HCT116 (cell line): ENCODE measurements at regions not wholly inside any gene's neighbourhood (a gene's known extent, or its start where the extent isn't known, plus 50 kb on each side); places are given as distances from the start of the nearest gene placed in this dataset.

Experiments used
- ATAC-seq: fragments of 200-7000 bp; cut with Tn5 transposase; 2 replicates; pipeline ENCODE4 v1.9.1; 2020; ENCODE audit warnings: mild to moderate bottlenecking, moderate library complexity
- BruUV-seq: library from RNA; stranded (reverse); fragments of 400-500 nt; replicated peaks from 2 replicates; lab custom pipeline; 2021; lab: Mats Ljungman, UMichigan
- CTCF ChIA-PET: fragments of 300-600 bp; sonication (Branson Sonifier 250); formaldehyde crosslinking; loops from one replicate; lab custom pipeline; 2021; ENCODE audit warnings: antibody characterized with exemption; lab: Charles Lee
- POLR2A ChIA-PET: fragments of 300-600, 350-600 bp; sonication (Branson Sonifier 250); formaldehyde crosslinking; loops from one replicate; lab custom pipeline; 2021; ENCODE audit warnings: antibody characterized with exemption; lab: Charles Lee
- RAD21 ChIA-PET, 2 experiments: fragments of 300-600 bp; sonication (Branson Sonifier 250); formaldehyde crosslinking; loops; one replicate each; lab custom pipeline; 2023; ENCODE audit warnings: low total read pairs in 2 of 2; ENCODE audit not compliant: uncharacterized antibody in 2 of 2, unreplicated experiment in 2 of 2, low non-redundant PET in 1 of 2; lab: Charles Lee
- DNase-seq: peaks from one replicate; pipeline ENCODE4 v3.0.0-alpha.2; 2010; ENCODE audit warnings: low read depth, low spot score
- H2AFZ ChIP-seq: fragments of 200-600 bp; shearing (Covaris generic), sonication (generic); 2 replicates; pipeline ENCODE4 v1.6.1; 2017; ENCODE audit warnings: low read depth, mixed run types, mixed read lengths, antibody characterized with exemption, low read length; ENCODE audit not compliant: poor library complexity, severe bottlenecking
- H3K27ac ChIP-seq: 2 replicates; pipeline ENCODE4 v1.5.1; 2012; ENCODE audit warnings: low read depth, low read length
- H3K27me3 ChIP-seq: fragments of 200-600 bp; sonication (generic); 2 replicates; pipeline ENCODE4 v1.6.1; 2016; ENCODE audit warnings: mixed run types, low read length, mixed read lengths; ENCODE audit not compliant: insufficient read depth
- H3K36me3 ChIP-seq, 2 experiments: fragments of 200-500 bp in 1 of 2; fragments of 200-600 bp in 1 of 2; sonication (Bioruptor generic) in 1 of 2; sonication (generic) in 1 of 2; 2 replicates each; pipeline versions ENCODE4 v1.5.1 to v1.6.1; 2014 to 2016; ENCODE audit warnings: low read length in 2 of 2, inconsistent platforms in 1 of 2, mixed read lengths in 1 of 2, mixed run types in 1 of 2; ENCODE audit not compliant: insufficient read depth in 2 of 2, control insufficient read depth in 1 of 2
- H3K4me1 ChIP-seq, 2 experiments: fragments of 200-600 bp in 1 of 2; sonication (generic) in 1 of 2; 2 replicates each; pipeline versions ENCODE4 v1.5.1 to v1.6.1; 2012 to 2017; ENCODE audit warnings: low read length in 2 of 2, inconsistent platforms in 1 of 2, mild to moderate bottlenecking in 1 of 2, mixed read lengths in 1 of 2, mixed run types in 1 of 2, moderate library complexity in 1 of 2; ENCODE audit not compliant: insufficient read depth in 2 of 2, control insufficient read depth in 1 of 2
- H3K4me2 ChIP-seq: fragments of 200-600 bp; sonication (generic); 2 replicates; pipeline ENCODE4 v1.6.1; 2017; ENCODE audit warnings: mixed run types, low read length, mixed read lengths
- H3K4me3 ChIP-seq, 2 experiments: fragments of 200-600 bp in 1 of 2; sonication (generic) in 1 of 2; replicated peaks in 1 of 2; 2 replicates each; pipeline ENCODE4 v1.5.1; 2011 to 2016; ENCODE audit warnings: low read length in 2 of 2, control low read depth in 1 of 2, low read depth in 1 of 2, mild to moderate bottlenecking in 1 of 2, mixed read lengths in 1 of 2, mixed run types in 1 of 2
- H3K79me2 ChIP-seq: fragments of 200-600 bp; sonication (generic); 2 replicates; pipeline ENCODE4 v1.6.1; 2017; ENCODE audit warnings: mild to moderate bottlenecking, mixed run types, low read length, moderate library complexity, mixed read lengths; ENCODE audit not compliant: insufficient read depth
- H3K9ac ChIP-seq: fragments of 200-600 bp; sonication (generic); 2 replicates; pipeline ENCODE4 v1.6.1; 2016; ENCODE audit warnings: low read length, mixed read lengths
- H3K9me2 ChIP-seq: fragments of 200-600 bp; sonication (generic), shearing (Covaris generic); 2 replicates; pipeline ENCODE4 v1.6.1; 2017; ENCODE audit warnings: mixed run types, mild to moderate bottlenecking, moderate library complexity; ENCODE audit not compliant: insufficient read depth
- H3K9me3 ChIP-seq, 2 experiments: fragments of 200-500 bp in 1 of 2; fragments of 200-600 bp in 1 of 2; sonication (Bioruptor generic) in 1 of 2; sonication (generic) in 1 of 2; 2 replicates each; pipeline ENCODE4 v1.6.1; 2014 to 2017; ENCODE audit warnings: low read length in 2 of 2, mixed read lengths in 2 of 2, inconsistent platforms in 1 of 2, low read depth in 1 of 2, mild to moderate bottlenecking in 1 of 2, mixed run types in 1 of 2, moderate library complexity in 1 of 2; ENCODE audit not compliant: control insufficient read depth in 1 of 2, insufficient read depth in 1 of 2
- H4K20me1 ChIP-seq: fragments of 200-600 bp; sonication (generic), shearing (Covaris generic); 2 replicates; pipeline ENCODE4 v1.6.1; 2017; ENCODE audit warnings: mixed run types, mild to moderate bottlenecking, moderate library complexity; ENCODE audit not compliant: insufficient read depth
- ATF3 ChIP-seq: IDR thresholded peaks from 2 replicates; pipeline ENCODE4 v1.6.1; 2012
- CEBPB ChIP-seq: IDR thresholded peaks from 2 replicates; pipeline ENCODE4 v1.6.1; 2012; ENCODE audit warnings: low read depth
- REST ChIP-seq: IDR thresholded peaks from 2 replicates; pipeline ENCODE4 v1.6.1; 2012; ENCODE audit warnings: low read depth
- SIN3A ChIP-seq: IDR thresholded peaks from 2 replicates; pipeline ENCODE4 v1.6.1; 2012; ENCODE audit warnings: low read depth
- SP1 ChIP-seq: IDR thresholded peaks from 2 replicates; pipeline ENCODE4 v1.6.1; 2012; ENCODE audit warnings: low read depth
- TCF7L2 ChIP-seq: IDR thresholded peaks from 2 replicates; pipeline ENCODE4 v1.7.0; 2011; ENCODE audit warnings: borderline replicate concordance, inconsistent platforms; ENCODE audit not compliant: insufficient read depth, insufficient read length; ENCODE audit errors: extremely low read depth
- intact Hi-C: fragments of 100-400 bp; cut with micrococcal nuclease; formaldehyde crosslinking; loops from 2 replicates; pipeline ENCODE4 v1.10.0; 2022

- no peaks in the 10 kb centered on the region for H3K9me3 ChIP-seq
- RAD21 ChIA-PET, result no interaction called here
- H3K79me2 ChIP-seq, result no peaks in the 10 kb centered on the region
- no peak overlapping the region for H3K9ac ChIP-seq
- no TSS peak for BruUV-seq
- no peak overlapping the region for H3K4me2 ChIP-seq
- TF ChIP-seq TCF7L2, result no peak
- no peak for TF ChIP-seq CEBPB
- TF ChIP-seq SP1, result no peak
- TF ChIP-seq SIN3A, result no peak
- no peak for TF ChIP-seq REST
- TF ChIP-seq ATF3, result no peak
- TF ChIP-seq, all 23 proteins: peak for 0
- ATAC-seq (no peak), DNase-seq (no peak)
- H3K27me3 ChIP-seq, result no peaks in the 10 kb centered on the region
- H4K20me1 ChIP-seq, result no peaks in the 10 kb centered on the region
- intact Hi-C loops, result no loop called here
- H2AFZ ChIP-seq, result no peak overlapping the region
- no peak overlapping the region for H3K4me3 ChIP-seq
- CTCF ChIA-PET, result interaction anchor here (1.3 kb wide), 1 partner anchor 19 kb away, joined by 3 read pairs; no protein-coding TSS in a partner anchor
- POLR2A ChIA-PET, result no interaction called here
- no peaks in the 10 kb centered on the region for H3K4me1 ChIP-seq
- H3K27ac ChIP-seq, result no peak overlapping the region
- H3K36me3 ChIP-seq, result no peaks in the 10 kb centered on the region
- 0 out of 2 replicates have a peak, but pooled peaks cover 2% of the 10 kb centered on the region for H3K9me2 ChIP-seq
Measured at GRCh38 chr7:38051786-38052185, 126.3 kb upstream of the STARD3NL start.
